Progenitor cell of endocrine pancreas (in vitro differentiated cells): ENCODE measurements at regions not wholly inside any gene's neighbourhood (a gene's known extent, or its start where the extent isn't known, plus 50 kb on each side); places are given as distances from the start of the nearest gene placed in this dataset.
"Not testable (repeated sequence)": the region's sequence is repeated elsewhere in the genome, so short reads cannot be mapped to it uniquely, and the experiment has no call there.

ENCODE experiments used
- DNase-seq: peaks from one replicate; pipeline ENCODE4 v3.0.0; 2021; ENCODE audit warnings: low spot score; ENCODE audit not compliant: unreplicated experiment
- H3K27ac Mint-ChIP-seq: 2 replicates; pipeline ENCODE4 v1.8.0; 2021; ENCODE audit warnings: mild to moderate bottlenecking, moderate library complexity, mixed read lengths
- H3K27me3 Mint-ChIP-seq: 2 replicates; pipeline ENCODE4 v1.8.0; 2021; ENCODE audit warnings: mixed read lengths
- H3K36me3 Mint-ChIP-seq: 2 replicates; pipeline ENCODE4 v1.8.0; 2022; ENCODE audit warnings: mixed read lengths; ENCODE audit not compliant: insufficient read depth
- H3K4me1 Mint-ChIP-seq: 2 replicates; pipeline ENCODE4 v1.8.0; 2021; ENCODE audit warnings: low read depth, mixed read lengths
- H3K4me3 Mint-ChIP-seq: 2 replicates; pipeline ENCODE4 v1.8.0; 2021; ENCODE audit warnings: low read depth, mild to moderate bottlenecking, moderate library complexity, mixed read lengths
- H3K9me3 Mint-ChIP-seq: 2 replicates; pipeline ENCODE4 v1.8.0; 2021; ENCODE audit warnings: low read depth, mixed read lengths
- TF ChIP-seq, protein P1 (sequence below): fragments of 200-600 bp; sonication (generic); IDR thresholded peaks from one replicate; pipeline ENCODE4 v1.5.0; 2021; ENCODE audit warnings: antibody characterized with exemption, mild to moderate bottlenecking; ENCODE audit not compliant: unreplicated experiment

GRCh38 chr6:142645663-142646062 lies 299.3 kb downstream of the HIVEP2 start:
- no peak for DNase-seq
- Mint-ChIP-seq H3K4me1 (peaks cover 13% of the 10 kb centered on the region), H3K27ac (no peak overlapping the region), H3K36me3 (no peaks in the 10 kb centered on the region), H3K4me3 (no peak overlapping the region), H3K27me3 (peaks cover 20% of the 10 kb centered on the region), H3K9me3 (no peaks in the 10 kb centered on the region)
- TF ChIP-seq, protein P1, sequence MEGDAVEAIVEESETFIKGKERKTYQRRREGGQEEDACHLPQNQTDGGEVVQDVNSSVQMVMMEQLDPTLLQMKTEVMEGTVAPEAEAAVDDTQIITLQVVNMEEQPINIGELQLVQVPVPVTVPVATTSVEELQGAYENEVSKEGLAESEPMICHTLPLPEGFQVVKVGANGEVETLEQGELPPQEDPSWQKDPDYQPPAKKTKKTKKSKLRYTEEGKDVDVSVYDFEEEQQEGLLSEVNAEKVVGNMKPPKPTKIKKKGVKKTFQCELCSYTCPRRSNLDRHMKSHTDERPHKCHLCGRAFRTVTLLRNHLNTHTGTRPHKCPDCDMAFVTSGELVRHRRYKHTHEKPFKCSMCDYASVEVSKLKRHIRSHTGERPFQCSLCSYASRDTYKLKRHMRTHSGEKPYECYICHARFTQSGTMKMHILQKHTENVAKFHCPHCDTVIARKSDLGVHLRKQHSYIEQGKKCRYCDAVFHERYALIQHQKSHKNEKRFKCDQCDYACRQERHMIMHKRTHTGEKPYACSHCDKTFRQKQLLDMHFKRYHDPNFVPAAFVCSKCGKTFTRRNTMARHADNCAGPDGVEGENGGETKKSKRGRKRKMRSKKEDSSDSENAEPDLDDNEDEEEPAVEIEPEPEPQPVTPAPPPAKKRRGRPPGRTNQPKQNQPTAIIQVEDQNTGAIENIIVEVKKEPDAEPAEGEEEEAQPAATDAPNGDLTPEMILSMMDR, result no peak

DNA sequence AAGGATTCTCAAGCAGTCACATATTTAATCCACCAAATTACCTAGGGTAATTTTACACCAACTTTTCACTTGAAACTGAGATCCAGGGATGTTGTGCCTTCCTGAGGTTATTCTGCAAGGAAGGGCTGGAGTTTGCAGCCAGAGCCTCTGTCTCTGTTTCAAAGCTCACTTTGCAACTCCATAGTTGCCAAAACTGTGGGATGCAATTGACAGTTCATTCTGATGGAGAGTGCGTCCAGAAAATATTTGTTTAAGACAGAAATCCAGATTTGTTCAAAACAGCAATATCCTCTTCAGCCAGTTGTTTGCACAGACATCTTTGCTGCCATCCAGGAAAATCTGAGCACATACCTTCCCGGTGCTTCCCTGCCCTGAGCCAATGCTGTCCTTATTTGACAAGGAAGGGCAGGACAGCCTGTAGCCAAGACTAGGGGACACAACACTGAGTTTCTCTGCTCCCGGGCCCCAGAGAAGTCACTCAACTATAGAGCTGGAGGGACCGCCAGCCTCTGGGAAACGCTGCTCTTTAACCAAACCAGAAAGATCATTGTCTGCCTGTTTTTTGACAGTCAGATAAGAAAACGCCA lies 297.4 kb downstream of the HIVEP2 start:
- H3K27ac Mint-ChIP-seq, result no peak overlapping the region
- peaks cover 20% of the 10 kb centered on the region for H3K27me3 Mint-ChIP-seq
- TF ChIP-seq, protein P1, result no peak
- no peak for DNase-seq
- H3K36me3 Mint-ChIP-seq, result no peaks in the 10 kb centered on the region
- H3K9me3 Mint-ChIP-seq, result no peaks in the 10 kb centered on the region
- peaks cover 13% of the 10 kb centered on the region for H3K4me1 Mint-ChIP-seq
- H3K4me3 Mint-ChIP-seq, result peak overlapping the region; percentile 52

GRCh38 chr6:142648036-142648451 lies 296.9 kb downstream of the HIVEP2 start:
- Mint-ChIP-seq H3K27ac (no peak overlapping the region), H3K27me3 (peaks cover 24% of the 10 kb centered on the region), H3K4me1 (peaks cover 16% of the 10 kb centered on the region), H3K4me3 (peak overlapping the region; percentile 52), H3K9me3 (no peaks in the 10 kb centered on the region), H3K36me3 (no peaks in the 10 kb centered on the region)
- TF ChIP-seq, protein P1, result no peak
- DNase-seq, result no peak

GRCh38 chr6:142648526-142648925 lies 296.4 kb downstream of the HIVEP2 start:
- Mint-ChIP-seq H3K4me3 (no peak overlapping the region), H3K36me3 (no peaks in the 10 kb centered on the region), H3K4me1 (peaks cover 17% of the 10 kb centered on the region), H3K27me3 (peaks cover 25% of the 10 kb centered on the region), H3K27ac (no peak overlapping the region), H3K9me3 (no peaks in the 10 kb centered on the region)
- TF ChIP-seq, protein P1, result no peak
- no peak for DNase-seq

DNA sequence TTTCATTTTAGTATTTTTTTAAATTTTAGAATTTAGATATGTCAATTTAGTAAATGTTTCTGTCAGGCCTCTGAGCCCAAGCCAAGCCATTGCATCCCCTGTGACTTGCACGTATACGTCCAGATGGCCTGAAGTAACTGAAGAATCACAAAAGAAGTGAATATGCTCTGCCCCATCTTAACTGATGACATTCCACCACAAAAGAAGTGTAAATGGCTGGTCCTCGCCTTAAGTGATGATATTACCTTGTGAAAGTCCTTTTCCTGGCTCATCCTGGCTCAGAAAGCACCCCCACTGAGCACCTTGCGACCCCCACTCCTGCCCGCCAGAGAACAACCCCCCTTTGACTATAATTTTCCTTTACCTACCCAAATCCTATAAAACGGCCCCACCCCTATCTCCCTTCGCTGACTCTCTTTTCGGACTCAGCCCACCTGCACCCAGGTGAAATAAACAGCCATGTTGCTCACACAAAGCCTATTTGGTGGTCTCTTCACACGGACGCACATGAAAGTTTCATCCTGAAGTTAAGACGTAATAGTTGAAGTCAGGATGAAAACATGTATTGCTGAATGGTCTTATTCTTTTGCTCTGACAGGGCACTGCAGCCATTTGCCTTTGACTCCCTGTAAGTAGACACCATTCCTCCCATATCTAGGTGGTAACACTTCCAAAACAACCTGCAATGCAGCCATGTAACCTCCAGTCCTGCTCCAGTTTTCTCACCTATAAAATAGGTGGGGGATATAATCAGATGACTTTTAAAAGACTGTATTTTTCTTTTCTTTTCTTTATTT lies 295.3 kb downstream of the HIVEP2 start:
- H3K27ac Mint-ChIP-seq, H3K36me3 Mint-ChIP-seq, H3K4me3 Mint-ChIP-seq, H3K9me3 Mint-ChIP-seq, DNase-seq: not testable (repeated sequence)
- peaks cover 35% of the 10 kb centered on the region for H3K27me3 Mint-ChIP-seq
- peaks cover 18% of the 10 kb centered on the region for H3K4me1 Mint-ChIP-seq
